Stimulated activated CD4-positive, alpha-beta T cell treated with anti-CD3 and anti-CD28 coated beads, TNF-alpha, amount 100 ng/mL, for 1 hour (primary cell): ENCODE measurements at regions not wholly inside any gene's neighbourhood (a gene's known extent, or its start where the extent isn't known, plus 50 kb on each side); places are given as distances from the start of the nearest gene placed in this dataset.
"Not testable (repeated sequence)": the region's sequence is repeated elsewhere in the genome, so short reads cannot be mapped to it uniquely, and the experiment has no call there.

Source experiments
- DNase-seq, 3 donors: peaks; one replicate each; pipeline ENCODE4 v3.0.0-alpha.2; 2020; ENCODE audit warnings: low read depth in 3 of 3, low spot score in 1 of 3

DNA sequence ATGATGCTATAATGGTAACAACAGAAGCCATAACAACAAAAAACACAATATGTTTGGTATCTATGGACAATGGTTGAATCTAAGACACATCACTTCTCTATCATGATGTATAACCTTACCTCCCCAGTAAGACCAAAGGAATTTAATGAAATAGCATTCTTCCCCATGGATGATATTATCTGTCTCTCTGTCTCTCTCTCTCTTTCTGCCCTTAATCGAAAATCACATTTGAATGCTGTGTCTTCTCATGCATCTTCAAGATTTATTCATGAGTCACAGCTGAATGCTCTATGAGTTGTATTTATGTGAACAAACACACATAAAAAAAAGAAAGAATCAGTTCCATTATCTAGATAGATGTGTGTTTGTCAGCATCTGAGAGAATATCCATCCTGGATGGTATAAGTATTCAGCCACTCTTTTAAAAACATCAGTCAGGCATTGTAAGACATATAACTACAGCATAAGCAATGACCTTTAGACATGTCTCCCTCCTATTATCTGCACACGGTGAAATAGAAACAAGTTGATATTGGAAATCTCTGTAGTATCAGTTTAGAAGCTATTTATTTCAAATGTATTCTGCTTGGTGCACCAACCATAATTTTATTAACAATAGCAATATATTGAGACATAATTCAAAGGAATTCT lies 433.3 kb downstream of the TOX3 start:
- DNase-seq: no peak

DNA sequence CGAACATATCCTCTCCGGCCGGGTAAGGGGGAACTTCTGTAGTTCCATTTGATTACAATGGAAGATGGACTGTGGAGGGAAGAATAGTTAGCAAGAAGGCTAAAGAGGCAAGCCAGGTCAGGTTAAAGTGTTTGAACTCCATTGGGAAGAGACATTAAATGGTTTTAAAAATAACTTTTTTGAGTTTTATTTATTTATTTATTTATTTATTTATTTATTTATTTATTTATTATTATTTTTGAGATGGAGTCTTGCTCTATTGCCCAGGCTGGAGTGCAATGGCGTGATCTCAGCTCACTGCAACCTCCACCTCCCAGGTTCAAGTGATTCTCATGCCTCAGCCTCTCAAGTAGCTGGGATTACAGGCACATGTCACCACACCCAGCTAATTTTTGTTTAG lies 441.9 kb downstream of the TOX3 start:
- not testable (repeated sequence) for DNase-seq

DNA sequence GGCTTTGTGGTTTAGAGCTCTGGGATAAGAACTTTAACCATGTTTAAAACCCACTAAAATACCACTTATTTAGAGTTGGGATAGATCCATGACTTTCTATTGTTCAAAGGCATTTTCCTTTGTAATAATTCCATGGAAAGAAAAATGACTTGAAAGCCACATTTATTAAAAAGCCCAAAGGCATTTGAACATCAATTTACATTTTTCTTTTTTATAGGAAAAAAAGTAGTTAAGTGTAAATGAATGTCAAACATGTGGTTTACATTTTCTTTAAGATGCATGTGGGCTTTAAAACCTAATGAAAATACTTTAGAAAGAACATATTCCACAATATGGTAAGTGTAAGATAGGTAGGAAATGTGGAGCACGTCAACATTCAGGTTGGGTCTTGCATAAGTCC lies 443.2 kb downstream of the TOX3 start:
- DNase-seq: no peak

DNA sequence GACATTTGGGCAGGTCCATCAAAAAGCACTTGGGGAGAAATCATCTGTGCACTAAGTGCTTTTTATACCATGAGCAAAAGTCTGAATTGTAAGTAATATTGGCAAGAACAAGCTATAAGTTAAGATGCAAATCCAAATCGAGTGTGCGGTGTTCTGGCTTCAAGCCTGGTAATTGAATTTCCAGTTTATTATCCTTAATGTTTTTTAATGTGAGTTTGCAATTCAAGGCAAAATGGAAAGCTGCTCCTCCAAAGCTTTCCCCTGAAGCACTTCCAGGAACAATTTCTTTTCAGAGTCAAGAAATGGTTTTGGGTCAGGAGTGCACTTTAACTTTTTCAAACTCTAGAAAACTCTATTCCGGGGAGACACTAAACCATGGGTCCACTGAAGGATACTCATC lies 445.7 kb downstream of the TOX3 start:
- DNase-seq: no peak

DNA sequence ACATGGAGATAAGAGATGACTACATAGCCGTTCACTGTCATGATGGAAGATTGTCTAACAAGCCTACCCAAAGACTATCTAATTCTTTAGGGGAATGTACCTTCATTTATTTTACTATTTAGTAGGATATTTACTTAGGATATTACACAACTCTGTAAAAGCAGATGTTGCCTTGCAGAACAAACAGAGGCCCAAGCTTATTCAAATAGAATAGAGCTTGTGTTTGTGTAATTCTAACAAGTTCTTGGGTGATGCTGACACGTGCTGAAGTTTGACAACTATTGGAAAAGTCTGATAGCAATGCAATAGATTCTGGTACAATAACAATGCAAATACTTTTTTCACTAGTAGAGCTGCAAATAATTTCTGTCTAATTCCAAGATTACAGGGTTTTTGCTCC lies 447.6 kb downstream of the TOX3 start:
- DNase-seq: no peak

DNA sequence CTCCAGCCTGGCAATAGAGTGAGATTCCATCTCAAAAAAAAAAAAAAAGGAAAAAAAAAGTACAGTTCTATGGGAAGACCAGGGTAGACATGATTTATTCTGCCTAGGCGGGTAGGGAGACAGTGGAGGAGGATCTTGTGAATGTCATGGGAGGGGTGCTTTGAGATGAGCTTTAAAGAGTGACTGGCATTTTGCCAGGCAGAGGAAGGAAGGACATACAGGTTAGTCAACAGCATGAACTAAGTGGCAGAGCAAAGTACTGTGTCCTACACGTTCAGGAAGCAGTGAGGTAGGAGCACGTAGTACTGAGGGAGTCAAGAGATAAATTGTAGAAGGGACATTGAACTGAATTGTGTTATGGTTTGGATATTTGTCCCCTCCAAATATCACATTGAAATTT lies 451.5 kb downstream of the TOX3 start:
- no peak for DNase-seq

DNA sequence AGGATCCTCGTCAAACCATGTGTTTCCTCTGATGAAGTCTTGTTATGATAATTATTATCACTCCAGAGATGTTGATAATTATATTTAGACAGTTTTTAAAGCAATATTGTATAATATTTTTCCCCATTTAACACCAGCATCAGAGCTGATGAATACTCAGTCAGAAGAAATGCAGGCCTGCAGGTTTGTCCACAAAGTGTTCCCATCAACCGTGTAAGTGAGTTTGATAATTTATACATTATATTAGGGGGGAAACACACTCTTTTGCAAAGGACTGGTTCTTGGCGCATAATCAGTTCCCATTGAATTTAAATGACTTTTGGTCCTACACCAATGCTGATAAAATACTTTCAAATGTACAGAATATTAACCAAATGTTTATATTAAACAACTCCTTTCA lies 454.8 kb downstream of the TOX3 start:
- DNase-seq: no peak

DNA sequence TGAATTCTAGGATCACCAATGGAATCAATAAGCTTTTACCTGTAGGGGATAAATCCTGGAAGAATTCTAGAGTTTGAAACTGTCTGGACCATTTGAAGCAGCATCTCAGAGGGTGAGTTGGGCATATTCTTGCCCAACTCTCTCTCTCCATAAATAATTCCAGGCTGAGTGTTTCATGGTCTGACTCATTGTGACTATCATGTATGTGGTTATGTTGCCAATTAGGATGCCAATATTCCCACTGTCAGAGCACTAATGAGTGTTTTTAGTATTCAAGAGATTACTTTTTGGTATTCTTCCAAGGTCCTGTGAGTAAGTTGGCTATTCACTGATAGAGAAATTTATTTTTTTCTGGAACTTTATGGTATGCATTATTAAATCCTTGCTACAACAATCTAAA lies 456.9 kb downstream of the TOX3 start:
- DNase-seq: no peak

DNA sequence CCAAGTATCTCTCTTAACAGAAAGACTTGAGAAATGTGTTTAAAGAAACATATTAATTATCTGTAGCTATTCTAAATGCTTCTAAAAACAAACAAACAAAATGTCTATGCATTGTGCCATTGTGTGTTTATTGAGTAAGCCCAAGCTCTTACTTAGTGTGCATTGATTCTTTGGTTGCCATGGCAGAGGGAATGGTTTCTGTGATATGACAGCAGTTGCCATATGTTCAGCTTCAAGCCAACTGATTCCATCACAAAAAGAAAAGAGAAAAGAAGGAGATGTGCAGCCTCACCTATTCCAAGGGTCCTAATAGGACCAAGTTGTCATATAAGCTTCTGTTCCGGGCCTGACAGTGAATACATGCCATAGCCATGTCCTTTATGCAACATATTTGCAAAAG lies 457.5 kb downstream of the TOX3 start:
- DNase-seq: no peak

DNA sequence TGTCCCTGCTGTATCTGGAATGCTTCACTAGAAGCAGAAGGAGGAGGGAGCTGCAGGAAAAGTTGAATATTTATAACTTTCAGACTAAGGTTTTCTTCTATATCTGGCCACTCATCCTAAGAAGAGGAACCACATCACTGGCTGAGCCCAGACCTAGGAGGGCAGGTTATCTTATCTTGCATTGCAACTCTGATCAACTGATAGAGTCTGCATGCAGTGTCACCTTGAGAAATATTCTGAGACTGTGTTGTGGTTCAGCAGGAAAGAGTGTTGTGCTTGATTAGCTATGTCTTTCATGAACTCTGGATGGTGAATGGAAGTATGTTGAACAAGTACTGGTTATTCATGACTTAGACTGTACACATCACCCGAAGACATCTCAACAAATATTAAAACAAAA lies 460.0 kb downstream of the TOX3 start:
- DNase-seq: no peak

DNA sequence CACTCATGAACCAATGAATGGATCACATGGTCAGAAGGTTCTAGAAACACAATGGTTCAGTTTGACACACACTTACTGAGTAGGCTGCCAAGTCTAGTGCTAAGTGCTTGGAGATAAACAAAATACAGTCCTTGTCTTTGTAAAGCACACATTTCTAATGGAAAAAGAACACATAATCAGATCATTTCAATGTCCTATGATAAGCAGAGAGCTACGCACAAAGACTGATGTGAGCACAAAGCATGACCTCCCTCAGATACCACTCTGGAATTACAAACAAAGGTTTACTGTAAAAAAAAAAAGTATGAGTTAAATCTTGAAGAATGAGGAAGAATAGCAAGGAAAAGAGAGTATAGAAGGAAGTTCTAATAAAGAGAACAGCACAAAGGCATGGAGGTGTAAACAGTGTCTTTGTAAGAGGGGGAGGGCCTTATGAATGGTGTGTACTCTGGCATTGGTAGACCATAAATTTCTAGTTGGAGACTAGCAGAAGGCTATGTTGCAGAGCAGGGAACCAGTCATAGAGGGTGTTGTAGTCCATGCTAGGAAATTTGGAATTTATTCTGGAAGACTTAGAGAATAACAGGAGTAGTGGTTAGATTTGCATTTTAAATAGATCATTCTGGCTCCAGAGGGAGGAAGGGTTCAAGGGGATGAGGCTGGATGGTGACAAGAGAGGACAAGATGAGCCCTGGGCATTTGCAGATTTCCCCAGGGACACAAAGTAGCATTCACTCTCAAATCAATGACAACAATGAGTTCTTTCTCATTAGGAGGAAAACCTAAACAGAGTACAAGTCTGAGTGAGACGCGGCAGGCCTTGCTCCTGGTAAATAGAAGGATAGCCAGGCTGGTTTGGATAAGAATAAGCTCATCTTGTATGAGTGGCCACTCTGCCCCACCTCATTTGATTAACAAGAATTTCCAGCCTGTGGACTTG lies 468.0 kb downstream of the TOX3 start:
- no peak for DNase-seq

DNA sequence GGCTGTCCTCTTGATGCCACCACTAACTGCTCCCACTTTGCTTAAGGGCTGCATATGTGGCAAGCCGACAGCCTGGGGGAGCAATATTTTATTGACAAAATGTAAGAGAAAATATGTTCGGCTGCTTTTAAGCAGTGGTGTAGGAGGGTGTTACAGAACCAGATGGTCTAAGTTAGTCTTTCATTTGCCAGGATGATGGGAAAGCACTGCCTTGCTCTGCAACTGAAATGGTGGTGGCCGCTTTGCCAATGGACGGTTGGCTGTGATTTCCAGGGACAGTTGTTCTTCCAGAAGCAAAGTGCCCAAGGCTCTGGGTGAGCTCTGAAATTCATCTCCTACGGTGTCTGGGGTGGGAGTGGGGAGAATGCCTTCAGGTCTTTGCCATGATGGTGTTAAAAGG lies 469.3 kb downstream of the TOX3 start:
- DNase-seq: no peak

DNA sequence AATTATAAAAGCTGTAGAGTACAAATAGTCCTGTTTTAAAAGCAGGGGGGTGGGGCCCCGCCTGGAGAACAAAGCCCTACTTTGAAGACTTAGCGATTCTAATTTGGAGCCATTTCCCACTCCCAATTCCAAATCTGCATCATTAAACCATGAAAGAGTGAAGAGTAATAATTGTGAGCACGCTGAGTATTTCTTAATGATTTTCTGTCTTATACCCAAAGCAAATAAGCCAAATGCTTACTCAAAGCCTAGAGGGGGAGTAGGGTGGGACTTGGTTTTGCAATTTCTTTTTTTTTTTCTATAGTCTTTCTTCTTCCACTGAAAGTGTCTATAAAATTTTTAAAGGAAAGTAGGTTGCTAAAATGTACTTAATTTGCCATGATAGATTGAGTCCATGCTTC lies 470.1 kb downstream of the TOX3 start:
- DNase-seq: no peak

DNA sequence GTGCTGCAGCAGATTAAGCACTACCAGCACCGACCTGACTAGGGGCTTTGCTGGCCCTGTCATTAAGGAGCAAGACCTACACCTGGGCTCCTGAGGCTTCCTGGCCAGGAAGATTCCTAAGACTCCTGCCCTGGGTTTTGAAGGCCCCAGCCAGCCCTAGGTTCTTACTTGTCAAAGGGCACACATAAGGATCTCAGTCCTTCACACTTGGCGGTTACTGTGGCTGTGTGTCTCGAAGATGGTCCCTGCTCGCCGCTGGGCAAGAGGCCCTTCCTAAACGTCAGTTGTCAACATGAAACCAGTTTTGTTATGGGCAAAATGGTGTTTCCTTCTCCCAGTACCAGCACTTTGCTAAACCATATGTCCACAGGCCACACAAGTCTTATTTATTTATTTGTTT lies 470.6 kb downstream of the TOX3 start:
- DNase-seq: no peak

DNA sequence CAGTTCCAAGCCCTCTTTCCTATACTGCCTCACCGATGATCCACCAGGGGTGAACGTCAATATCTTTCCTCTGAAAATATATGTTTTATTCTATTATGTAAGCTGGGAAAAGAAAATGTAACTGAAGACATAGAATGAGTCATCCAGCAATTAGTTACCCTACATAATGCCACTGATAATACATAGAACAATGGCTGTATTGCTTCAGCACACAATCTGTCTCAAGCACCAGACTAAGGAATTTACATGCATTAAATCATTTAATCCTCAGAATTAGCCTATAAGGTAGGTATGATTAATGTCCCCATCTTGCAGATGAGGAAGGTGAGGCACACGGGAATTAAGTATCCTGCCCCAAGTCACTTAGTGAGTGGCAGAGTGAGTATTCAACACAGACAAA lies 472.8 kb downstream of the TOX3 start:
- no peak for DNase-seq

DNA sequence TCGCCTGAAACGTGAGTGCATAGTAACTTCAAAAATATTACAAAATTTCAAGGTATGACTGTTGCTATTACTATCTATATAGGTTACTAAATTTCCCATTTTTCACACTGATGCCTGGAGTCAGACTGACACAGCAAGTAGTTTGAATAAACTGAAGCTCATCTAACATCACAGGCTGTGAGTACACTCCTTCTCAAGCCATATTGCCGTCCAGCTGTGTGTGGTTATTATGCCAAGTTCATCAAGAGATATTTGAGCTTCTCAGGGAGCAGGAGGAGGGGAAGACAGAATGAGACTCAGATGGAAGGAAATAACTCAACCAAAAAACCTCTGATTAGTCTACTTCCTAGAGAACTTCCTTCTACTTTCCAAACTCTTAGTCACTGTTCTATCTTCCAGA lies 473.9 kb downstream of the TOX3 start:
- DNase-seq: no peak

DNA sequence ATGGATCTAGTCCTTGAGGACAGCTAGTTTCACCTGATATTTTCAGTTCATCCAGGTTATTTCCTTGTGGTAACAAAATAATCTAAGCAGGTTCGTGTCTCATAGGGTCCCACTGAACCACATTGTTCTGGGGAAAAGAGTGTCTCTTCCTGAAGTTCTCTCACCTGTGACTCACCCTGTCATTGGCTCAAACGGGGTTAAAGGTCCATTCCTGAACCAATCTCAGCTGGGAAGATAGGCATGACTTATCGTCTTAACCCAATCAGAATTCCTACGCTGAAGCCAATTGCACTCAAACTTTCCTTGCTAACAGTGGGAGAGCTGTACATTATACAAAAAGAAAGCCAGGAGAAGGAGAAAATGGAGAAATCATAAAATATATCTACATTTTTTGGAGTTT lies 475.8 kb downstream of the TOX3 start:
- no peak for DNase-seq

DNA sequence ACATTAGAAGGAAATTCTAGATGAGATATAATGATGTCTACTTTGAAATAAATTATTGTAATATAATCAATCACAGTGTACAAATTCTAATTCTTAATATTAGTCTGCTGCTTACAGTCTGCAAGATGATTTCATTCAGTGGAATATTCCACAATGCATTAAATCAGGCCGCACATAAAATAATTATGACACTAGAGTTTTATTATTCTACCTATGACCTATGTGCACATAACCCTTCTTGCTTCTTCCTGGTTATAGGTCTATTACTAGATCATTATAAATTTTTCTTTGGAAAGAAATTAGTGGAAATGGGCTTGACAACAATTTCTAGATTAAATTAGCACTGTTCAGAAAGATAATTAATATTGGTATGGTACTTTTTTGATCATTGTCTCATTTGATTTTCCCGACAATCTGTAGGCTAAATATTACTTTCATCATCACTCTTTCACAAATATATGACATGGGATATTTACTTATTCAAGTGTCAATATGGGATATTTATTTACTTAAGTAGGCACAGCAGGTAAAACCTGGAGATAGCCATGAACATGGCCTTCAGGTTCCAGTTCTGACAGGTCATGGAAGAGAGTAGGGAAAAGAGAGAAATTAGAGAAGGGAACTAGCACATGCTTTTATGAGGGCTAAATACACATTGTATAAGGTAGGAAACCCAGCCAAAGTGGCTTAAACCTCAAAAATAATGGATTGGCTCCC lies 476.4 kb downstream of the TOX3 start:
- DNase-seq: no peak

DNA sequence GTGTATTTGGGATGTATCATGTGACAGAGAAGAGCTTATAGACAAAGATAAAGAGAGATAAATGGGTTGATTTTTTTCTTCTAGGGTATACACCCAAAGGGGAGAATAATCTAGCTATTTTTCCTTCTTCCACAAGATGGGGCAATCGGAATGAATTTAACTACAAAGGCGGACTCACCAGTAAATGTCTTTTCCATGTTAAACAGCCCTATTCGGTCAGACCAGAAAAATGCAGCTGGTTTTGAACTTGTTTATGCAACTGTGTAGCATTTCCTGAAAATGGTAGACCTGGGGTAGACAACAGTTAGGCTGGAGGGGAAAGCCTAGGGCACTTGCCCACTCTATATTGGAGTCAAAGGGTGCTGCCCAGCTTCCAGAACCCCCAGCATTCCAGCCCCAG lies 477.1 kb downstream of the TOX3 start:
- no peak for DNase-seq

DNA sequence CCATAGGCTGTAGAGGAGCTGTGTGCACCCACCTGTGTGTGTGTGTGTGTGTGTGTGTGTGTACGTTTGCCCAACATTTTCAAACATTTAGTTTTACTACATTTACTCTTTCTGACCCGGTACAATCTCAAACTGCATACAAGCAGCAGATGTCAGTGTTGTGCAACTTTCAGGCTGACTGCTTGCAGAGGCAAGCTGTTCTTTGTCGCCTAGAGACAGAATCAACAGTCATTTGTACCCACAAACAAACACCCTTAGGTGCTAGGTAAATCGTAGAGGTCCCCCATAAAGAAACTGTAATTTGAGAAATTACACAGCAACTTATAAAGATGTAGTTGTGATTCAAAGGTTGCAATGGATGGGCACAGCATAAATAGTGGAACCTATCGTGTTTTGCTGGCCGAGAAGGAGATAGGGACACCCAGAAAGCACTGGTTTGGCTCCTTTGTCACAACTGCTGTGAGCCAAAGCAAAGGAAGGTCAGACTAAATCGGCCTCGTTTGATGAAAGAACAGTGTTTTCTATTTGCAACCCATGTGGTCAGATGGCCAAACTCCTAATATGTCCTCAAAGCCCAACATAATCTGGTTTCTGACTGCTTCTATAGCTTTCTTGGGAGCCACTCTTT lies 478.4 kb downstream of the TOX3 start:
- no peak for DNase-seq

DNA sequence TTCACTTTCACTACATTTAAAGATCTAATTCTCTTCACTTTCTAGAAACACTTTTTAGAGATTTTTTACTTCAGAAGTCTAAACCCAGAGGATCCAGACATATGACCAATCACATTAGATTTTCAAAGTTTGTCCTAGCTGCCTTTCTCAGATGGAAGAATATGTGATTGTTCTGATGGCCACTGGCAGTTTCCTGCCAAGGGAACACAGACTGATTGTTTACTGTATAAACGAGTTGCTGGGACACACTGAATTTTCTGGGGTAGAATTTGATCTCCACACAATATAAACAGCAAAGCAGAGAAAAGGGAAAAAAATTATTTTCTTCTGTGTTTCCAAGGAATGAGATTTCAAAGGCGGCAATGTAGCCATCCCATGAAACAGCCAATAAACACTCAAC lies 480.0 kb downstream of the TOX3 start:
- DNase-seq: no peak

DNA sequence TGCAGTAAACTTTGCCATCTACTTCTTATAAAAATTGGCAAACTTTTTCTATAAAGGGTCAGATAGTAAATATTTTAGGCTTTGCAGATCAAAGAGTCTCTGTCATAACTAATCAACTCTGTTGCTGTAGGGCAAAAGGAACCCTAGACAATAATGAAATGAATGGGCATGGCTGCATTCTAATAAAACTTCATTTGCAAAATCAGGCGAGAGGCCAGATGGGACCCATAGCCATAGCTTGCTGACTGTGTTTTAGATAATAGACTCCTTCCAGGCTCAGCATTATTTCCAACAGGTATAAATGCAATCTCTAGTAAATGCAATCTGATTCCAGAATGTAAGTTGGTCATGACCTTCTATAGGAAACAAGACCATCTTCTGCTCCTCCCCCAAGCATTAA lies 490.7 kb downstream of the TOX3 start:
- DNase-seq: no peak
